NCI-H1694 (cell line): ENCODE measurements at regions not wholly inside any gene's neighbourhood (a gene's known extent, or its start where the extent isn't known, plus 50 kb on each side); places are given as distances from the start of the nearest gene placed in this dataset.
"Not testable (repeated sequence)": the region's sequence is repeated elsewhere in the genome, so short reads cannot be mapped to it uniquely, and the experiment has no call there.

Source experiments
- DNase-seq: peaks from one replicate; lab custom pipeline; 2025; lab: John Stamatoyannopoulos, UW

- no peak for DNase-seq
Observed at GRCh38 chr7:66539902-66540375, 88.7 kb upstream of the KCTD7 start.

GRCh38 chr7:66542049-66542448 is 86.6 kb upstream of the KCTD7 start:
- no peak for DNase-seq

- no peak for DNase-seq
Observed at GRCh38 chr7:66542528-66543269, 86.0 kb upstream of the KCTD7 start.

- no peak for DNase-seq
Observed at GRCh38 chr7:66549466-66549865, 79.2 kb upstream of the KCTD7 start.

- DNase-seq: no peak
Observed at GRCh38 chr7:66553001-66553400, 75.7 kb upstream of the KCTD7 start.

GRCh38 chr7:66553675-66554074 is 75.0 kb upstream of the KCTD7 start:
- DNase-seq: not testable (repeated sequence)

GRCh38 chr7:66554291-66554690 is 74.4 kb upstream of the KCTD7 start:
- not testable (repeated sequence) for DNase-seq

GRCh38 chr7:66554842-66555430 is 73.7 kb upstream of the KCTD7 start:
- not testable (repeated sequence) for DNase-seq

GRCh38 chr7:66556177-66556548 is 72.5 kb upstream of the KCTD7 start:
- no peak for DNase-seq

- DNase-seq: no peak
Observed at GRCh38 chr7:66556549-66557213, 72.0 kb upstream of the KCTD7 start.

- peak; percentile 55 for DNase-seq
Observed at GRCh38 chr7:66557214-66558200, 71.2 kb upstream of the KCTD7 start.

- DNase-seq: no peak
Observed at GRCh38 chr7:66558201-66558641, 70.5 kb upstream of the KCTD7 start.

- DNase-seq: no peak
Observed at GRCh38 chr7:66558660-66559465, 69.8 kb upstream of the KCTD7 start.

- no peak for DNase-seq
Observed at GRCh38 chr7:66564045-66564444, 64.6 kb upstream of the KCTD7 start.

GRCh38 chr7:66570179-66570578 is 58.5 kb upstream of the KCTD7 start:
- DNase-seq: not testable (repeated sequence)

GRCh38 chr7:66571568-66571967 is 57.1 kb upstream of the KCTD7 start:
- no peak for DNase-seq

- DNase-seq: not testable (repeated sequence)
Observed at GRCh38 chr7:66573782-66574495, 54.7 kb upstream of the KCTD7 start.

GRCh38 chr7:66574768-66575167 is 53.9 kb upstream of the KCTD7 start:
- not testable (repeated sequence) for DNase-seq

- no peak for DNase-seq
Observed at GRCh38 chr7:66575398-66575797, 53.3 kb upstream of the KCTD7 start.

- DNase-seq: no peak
Observed at GRCh38 chr7:66576646-66577045, 52.0 kb upstream of the KCTD7 start.
